ENCODE measurements at regions not wholly inside any gene's neighbourhood (a gene's known extent, or its start where the extent isn't known, plus 50 kb on each side); places are given as distances from the start of the nearest gene placed in this dataset.

DNA sequence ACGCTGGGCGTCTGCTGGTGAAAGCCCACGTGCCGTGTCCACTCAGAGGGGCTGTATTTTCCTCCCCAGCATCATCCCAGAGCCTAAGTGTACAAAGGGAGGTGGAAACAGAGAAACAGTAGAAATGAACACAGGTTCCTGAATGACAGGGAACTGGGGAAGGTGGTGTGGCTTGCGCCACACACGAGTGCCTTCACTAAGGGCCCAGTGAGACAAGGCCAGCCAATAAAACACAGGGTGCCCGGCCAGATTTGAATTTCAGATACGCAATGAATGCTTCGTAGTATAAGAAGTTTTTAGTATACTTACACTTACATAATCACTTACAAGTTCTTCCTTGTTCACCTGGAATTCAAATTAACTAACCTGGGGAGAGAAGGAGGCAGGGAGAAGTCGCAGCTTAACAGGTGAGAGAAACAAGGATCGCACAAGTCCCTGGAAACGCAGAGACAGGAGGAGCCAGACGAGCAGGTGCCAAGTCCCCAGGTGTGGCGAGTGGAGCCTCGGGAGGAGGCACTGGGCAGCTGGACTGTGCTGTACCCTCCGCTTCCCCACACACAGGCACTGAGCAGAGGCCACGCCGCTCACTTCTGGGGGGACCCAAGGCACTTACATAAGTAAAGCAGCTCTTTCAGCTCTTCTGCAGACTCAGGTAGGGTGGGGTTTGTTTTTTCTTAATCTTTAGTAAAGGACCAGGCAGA is 105.2 kb upstream of the MGMT start:
- DNase-seq (ENCODE audit: low read depth in 2 of 2) = no peak

GRCh38 chr10:129364949-129365348 is 102.1 kb upstream of the MGMT start:
- DNase-seq (ENCODE audit: low read depth in 2 of 2) = no peak

DNA sequence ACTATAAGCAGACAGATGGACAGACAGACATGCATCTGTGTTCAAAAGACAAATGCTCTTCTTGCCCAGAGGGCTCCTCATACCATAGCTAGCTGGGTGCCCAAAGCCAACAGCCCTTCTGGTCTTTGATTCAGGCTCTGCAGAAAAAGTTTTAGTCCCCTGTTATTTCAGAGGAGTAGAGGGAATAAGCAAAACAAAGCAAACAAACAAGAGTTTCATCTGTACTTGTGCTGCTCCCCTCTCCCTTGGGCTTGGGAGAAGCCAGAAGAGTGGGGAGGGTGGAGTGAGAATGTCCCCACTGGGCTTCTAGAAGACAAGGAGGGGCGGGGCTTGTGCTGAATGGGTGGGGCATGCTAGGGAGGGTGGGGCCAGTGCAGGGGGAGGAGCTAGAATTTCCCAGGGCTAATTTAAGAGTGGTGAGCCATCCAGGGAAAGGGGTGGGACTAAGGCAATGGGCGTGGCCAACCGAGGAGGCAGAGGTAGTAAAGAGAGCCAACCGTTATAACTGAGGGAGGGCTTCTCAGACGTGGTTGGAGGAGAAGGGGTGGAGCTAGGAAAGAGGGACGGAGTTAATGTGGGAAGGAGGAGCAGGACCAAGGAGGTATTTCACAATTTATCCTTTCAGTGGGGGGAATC is 101.2 kb upstream of the MGMT start:
- no peak for DNase-seq (ENCODE audit: low read depth in 2 of 2)

DNA sequence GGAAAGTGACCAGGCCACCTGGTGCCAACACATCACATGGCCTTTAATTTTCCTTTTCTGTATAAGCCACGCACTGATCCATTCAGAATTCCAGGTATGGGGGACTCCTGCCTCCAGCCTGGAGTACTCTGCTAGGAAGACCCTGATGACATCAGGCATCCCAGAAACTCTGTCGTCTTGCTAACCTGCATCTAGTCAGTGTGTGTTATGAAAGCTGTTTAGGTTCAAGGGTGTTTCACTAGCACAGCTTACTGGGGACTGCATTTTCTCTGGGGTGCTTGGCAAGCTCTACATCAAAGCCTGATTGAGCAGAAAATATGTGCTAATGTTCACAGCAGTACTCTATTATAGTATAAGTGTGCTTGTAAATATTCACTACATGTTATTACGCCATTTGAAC is 100.6 kb upstream of the MGMT start:
- no peak for DNase-seq (ENCODE audit: low read depth in 2 of 2)

DNA sequence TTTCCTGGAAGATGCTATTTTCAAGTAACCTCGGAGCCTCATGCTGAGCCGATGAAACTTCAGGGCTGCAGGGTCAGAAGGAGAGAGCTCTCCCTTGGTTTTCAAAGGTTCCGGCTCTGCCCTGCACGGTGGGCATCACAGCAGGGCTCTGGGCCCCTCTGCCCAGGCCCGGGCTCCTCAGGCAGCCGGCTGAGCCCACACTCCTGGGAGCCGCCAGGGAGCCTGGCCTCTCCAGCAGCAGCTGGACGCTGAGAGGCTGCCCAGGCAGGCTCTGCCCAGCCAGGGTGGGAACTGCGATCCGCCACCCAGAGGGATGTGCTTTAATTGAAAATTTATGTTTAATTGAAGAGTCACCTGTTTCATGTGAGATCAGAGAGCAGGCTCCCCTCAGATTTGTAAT is 97.5 kb upstream of the MGMT start:
- no peak for DNase-seq (ENCODE audit: low read depth in 2 of 2)

DNA sequence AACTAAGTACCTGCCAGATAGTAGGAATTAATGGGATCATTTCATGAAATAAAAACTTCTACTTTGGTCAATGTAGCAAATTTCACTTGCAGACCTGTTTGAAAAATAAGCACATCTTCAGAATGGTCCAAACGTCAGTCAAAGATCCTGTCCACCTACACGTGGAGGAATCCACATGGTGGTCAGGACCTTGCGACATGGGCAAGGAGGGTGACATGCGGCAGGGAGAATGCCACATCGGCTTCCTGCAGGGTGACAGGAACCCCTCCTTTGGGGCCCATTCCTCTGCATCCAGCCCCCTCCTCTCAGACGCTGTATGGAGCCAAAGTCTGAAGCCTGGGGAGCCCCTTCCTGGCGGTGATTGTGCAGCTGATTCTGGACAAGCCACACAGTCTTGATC is 95.5 kb upstream of the MGMT start:
- DNase-seq (ENCODE audit: low read depth in 2 of 2) = no peak

GRCh38 chr10:129372172-129372571 is 94.9 kb upstream of the MGMT start:
- no peak for DNase-seq (ENCODE audit: low read depth in 2 of 2)

DNA sequence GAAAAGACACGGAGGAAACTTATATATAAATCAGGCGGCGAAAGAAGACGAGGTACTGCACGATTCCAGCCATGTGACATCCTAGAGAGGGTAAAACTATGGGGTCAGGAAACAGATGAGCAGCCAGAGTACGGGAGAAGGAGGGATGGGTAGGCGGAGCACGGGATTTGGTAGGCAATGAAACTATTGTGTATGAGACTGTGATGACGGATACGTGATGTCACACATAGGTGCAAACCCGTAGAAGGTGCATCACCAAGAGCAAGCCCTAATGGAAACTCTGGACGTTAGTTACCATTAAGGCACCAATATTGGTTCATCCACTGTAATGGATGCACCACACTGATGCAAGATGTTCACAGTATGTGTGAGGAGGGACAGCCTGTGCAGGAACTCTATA is 93.8 kb upstream of the MGMT start:
- DNase-seq (ENCODE audit: low read depth in 2 of 2) = no peak

DNA sequence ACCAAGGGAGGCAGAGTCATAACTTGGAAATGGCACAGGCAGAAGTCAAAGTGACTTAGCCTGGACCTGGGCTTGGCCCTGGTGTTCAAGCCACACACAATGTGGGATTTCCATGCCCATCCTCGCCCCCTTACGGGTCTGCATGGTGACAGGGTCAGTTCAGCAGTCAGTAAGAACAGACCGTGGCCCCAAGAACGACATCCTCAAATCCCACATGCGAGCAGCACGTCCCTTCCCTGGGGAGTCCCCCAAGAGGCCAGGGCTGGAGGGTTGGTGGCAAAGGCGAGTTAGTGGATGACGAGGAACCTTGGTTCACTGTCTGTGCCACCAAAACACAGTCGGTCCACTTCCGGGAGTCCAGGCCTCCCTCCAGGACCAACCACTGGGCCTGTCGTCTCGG is 93.3 kb upstream of the MGMT start:
- no peak for DNase-seq (ENCODE audit: low read depth in 2 of 2)

DNA sequence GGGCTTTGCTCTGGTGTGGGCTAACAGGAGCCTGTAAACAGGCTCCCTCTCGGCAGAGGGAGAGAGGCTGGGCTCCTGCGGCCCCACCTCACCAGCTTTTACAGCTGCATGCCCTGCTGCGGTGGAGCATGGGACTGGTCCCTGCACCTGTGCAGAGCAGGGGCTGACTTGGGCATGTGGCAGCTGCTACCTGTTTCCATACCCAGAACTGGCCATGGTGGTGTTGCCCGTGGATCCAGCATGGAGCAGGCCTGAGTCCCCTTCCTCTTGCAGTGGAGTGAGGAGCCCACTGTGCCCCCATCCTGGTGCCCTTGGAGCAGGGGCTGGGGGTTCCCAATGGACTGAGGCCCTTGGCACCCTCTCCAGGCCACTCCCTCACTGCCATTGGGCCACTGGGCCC is 91.9 kb upstream of the MGMT start:
- no peak for DNase-seq (ENCODE audit: low read depth in 2 of 2)

DNA sequence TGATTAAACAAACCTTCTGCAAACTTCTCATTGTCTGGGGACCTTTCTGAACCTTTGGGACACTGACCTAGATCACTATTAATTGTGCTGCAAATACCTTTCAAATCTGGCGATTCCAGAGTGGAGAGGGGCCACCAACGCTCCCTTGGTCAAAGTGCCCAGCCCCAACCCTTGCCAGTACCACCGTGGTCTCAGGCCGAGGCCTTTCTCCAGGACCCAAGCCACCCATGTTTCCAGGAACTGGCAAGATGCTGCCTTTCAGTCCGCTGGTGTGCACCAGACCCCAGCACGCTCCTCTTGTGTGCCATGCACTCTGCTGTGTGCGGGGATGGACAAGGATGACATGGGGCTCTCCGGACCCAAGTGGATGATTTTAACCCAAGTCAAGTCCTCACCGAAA is 91.1 kb upstream of the MGMT start:
- no peak for DNase-seq (ENCODE audit: low read depth in 2 of 2)

DNA sequence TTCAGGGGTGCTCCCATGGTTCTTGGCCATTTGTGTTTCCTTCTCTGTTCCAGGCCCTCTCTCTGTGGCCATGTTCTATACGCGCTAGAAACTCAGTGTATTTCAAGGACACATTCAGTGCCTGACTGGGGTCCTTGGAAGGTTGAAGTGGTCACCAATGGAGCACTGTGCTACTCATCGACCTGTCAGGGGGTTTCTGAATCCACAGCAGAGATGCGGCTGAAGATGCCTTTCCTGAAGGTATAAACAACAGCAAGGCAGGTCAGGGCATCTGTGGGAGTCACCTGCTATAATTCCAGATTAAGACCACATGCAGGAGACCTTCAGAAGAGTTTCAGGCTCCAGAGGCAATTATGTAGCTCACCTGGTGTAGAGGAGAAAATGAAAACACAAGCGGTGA is 86.8 kb upstream of the MGMT start:
- no peak for DNase-seq (ENCODE audit: low read depth in 2 of 2)

DNA sequence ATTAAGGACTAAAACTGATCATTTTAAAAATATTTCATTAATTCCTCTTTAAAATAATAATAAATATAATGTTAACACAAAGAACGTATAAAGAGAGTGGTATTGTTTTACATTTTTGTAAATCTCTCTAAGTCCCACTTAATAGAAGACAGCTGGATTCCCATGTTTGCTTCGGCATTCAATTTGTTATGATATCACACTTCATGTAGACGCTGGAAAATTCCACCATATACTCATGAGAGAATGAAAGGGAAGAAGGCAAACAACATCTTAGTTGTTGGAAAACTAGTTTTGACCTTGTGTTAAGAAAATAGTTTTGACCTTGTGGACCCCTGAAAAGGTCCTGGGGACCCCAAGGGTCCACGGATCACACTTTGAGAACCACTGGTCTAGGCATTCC is 85.3 kb upstream of the MGMT start:
- DNase-seq (ENCODE audit: low read depth in 2 of 2) = no peak

DNA sequence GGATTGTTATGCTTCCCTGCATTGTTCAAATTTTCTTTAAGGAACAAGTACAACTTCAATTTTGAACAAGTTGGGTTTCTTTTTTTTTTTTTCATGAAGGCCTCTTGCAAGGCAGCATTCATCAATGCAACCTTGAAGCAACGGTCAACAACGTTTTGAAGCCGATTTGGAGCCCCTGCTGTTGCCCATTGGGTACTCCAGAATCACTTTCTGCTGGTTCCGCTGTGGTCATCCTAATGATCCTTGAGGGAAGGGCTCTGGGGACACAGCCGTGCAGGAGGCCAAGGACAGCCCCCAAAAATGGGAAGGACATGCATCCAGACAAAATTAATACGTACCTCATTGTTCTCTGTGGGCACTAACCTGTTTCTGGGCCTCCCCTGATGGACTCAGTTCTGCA is 84.6 kb upstream of the MGMT start:
- DNase-seq (ENCODE audit: low read depth in 2 of 2) = no peak

DNA sequence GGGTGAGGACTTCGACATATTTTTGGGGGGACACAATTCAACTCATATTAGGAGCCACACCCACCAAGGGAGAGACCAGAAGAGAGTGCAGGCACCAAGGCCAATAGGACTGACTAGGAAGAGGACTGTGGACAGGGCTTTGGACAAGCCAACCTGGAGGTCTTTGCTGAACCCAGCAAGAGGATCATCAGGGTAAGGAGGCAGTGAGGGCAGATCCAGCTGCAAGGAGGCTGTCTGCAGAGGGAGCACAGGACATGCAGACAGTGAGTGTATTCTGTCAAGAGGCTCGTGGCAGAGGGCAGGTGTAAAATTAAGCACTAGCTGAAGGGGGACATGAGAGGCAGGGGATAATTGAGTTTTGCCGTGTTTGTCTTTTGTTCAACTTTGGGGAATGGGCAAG is 83.4 kb upstream of the MGMT start:
- DNase-seq (ENCODE audit: low read depth in 2 of 2) = no peak

- DNase-seq (ENCODE audit: low read depth in 2 of 2) = no peak
Measured at GRCh38 chr10:129385600-129385999, 81.4 kb upstream of the MGMT start.

GRCh38 chr10:129386415-129387257 is 80.4 kb upstream of the MGMT start:
- no peak for DNase-seq (ENCODE audit: low read depth in 2 of 2)

DNA sequence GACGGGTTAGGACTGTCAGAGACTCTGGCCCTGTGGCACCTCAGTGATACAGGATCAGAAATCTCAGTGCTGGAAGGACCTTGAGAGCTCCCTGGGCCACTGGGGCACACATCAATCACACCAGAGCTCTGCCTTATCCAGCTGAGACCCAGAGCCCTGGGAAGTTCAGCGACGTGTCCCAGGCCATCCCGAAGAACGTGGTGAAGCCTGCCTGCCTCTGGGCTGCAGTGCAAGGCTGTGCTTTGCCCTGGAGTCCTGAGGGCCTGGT is 79.8 kb upstream of the MGMT start:
- no peak for DNase-seq (ENCODE audit: low read depth in 2 of 2)

GRCh38 chr10:129388435-129388834 is 78.6 kb upstream of the MGMT start:
- DNase-seq (ENCODE audit: low read depth in 2 of 2) = no peak

DNA sequence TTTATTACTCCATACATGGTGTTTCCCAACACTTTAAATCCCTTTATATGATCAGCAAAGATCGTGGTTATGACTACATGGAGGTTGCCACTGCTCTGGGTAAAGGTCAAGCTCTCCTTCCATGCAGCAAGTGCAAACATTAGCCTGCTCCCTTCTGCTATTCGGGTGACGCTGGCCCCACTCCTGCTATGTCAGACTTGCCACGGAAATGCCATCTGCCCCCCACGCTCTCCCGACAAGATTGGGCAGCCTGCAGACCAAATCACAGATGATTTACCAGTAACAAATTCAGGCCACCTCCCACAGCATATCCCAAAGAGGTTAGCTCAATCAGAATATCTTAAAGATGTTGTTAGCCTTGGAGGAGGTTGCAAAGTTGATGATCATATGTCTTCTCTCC is 77.8 kb upstream of the MGMT start:
- DNase-seq (ENCODE audit: low read depth in 2 of 2) = no peak

- no peak for DNase-seq (ENCODE audit: low read depth in 2 of 2)
Measured at GRCh38 chr10:129390147-129390546, 76.9 kb upstream of the MGMT start.

DNA sequence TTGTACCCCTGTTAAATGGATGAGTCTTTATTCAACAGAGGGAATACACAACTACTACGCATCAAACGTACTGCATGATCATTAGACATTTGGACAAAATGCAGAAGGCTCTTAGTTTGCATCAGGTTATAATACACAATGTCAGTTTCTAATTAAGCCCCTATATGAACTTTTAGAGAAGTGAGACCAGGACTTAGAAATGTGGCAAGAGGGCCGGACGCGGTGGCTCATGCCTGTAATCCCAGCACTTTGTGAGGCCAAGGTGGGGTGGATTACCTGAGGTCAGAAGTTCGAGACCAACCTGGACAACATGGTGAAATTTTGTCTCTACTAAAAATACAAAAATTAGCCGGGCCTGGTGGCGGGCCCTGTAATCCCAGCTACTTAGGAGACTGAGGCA is 76.3 kb upstream of the MGMT start:
- no peak for DNase-seq (ENCODE audit: low read depth in 2 of 2)

DNA sequence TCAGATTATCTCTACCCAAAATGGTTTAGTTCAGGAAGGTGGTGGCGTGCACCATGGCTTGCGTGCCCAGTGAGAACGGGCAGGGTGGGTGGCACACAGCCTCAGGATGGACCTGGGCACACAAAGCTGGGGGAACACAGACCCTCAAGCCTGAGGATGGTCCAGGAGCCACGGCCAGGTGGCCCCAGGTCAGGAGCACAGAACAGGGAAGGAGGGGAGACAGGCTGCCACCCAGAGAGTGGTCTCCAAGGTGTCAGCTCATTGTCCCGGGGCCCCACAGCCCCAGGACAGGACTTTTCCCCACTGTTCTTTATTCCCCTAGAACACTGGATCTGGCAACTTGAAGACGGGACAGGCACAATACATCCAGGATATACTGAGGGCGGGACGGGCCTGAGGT is 75.6 kb upstream of the MGMT start:
- no peak for DNase-seq (ENCODE audit: low read depth in 2 of 2)
